ENCODE measurements at regions not wholly inside any gene's neighbourhood (a gene's known extent, or its start where the extent isn't known, plus 50 kb on each side); places are given as distances from the start of the nearest gene placed in this dataset.
A peak's percentile ranks its signal among the peaks of the same experiment; 100 is the strongest.

DNA sequence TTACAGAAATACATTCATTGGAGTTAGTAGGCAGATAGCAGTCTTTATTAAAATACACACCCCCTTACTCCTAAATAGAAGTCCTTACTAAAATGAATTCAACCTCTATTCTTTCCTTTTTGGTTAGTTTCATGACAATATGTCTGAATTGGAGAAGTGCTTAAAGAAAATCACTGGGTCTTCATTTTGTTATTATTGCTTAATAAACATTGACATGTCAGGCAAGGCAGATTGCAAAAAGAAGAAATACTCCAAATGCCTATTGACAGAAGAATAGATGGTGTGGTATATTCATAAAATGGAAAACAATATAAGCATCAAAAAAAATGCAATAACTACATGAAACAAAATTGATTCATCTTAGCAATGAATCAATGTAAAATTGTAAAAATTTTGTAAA lies 135.5 kb downstream of the TMEM26 start:
- no peak for DNase-seq

DNA sequence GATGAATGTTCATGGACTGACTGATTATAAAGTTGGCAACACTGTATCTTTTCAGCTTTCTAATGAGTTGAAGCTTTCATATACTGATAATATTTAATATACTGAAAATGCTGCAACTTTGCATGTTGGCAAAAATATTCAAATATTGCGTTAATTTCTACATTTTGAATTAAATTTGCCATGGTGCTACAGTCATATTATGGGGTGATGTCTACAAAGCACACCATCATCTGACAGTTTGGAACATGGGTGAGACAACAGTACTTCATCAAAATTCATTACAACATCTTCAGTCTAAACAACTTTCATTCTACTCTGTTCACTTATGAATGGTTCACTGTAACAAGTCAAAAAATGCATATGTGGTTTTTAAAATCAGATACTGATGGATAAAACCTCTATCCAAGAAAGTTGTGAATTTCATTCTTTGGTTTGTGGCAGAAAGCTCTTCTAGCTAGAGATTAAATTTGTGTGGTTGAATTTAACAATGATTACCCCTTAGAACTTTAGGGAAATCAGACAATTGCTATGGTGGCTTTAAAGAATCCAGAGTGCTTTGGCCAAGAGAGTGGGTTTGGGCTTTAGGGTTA lies 136.4 kb downstream of the TMEM26 start:
- DNase-seq: no peak

DNA sequence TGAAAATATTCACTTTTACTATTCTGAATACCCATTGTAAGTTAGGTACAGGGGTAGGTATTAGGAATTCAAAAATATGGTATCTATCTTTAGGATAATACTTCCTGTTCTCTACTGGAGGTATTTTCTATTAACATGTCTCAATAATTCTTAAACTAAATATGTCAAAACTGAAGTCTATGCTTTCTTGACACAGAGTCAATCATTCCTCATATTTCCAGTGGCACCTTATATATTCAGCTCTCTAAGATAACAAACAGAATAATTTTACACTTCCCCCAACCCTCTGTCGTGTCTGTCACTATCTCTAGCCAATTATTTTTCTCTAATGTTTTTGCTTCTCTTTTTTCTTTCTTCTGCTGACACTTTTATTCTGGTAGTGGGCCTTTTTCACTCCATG lies 138.9 kb downstream of the TMEM26 start:
- DNase-seq: no peak

DNA sequence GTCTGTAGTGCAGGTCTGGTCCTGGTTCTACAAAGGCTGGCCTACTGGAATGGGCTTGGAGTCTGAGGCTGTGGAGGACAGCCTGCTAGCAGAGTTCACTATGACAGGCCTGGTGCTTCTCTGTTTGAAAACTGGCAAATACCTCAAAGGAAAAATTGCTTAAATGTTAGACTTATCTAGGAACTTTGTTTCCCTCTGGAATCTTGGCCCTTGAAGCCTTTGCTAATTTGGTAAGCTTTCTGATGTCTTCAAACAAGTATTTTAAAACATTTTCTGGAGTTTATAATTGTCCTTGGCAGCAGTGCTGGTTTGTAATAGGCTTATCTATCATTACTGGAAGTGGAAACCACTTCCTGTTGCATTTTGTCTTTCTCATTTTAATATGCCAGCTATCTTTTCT lies 139.7 kb downstream of the TMEM26 start:
- DNase-seq: no peak

DNA sequence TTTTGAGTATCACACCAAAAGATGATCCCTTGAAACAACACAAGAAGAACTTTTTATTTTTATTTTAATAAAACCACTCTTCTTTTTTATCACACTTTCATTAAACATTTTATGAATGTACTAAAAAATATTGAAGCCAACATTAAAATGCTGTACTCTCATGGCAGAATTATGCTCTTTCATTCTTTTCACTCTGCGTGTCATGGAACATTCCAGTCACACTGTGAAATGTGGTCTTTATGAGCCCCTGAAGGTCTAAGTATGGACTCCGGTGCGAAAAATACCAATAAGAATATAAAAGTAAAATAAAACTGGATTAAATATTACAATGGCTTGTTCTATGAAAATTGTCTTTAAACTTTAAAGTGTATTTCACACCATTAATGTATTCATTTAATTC lies 148.4 kb downstream of the TMEM26 start:
- no peak for DNase-seq

DNA sequence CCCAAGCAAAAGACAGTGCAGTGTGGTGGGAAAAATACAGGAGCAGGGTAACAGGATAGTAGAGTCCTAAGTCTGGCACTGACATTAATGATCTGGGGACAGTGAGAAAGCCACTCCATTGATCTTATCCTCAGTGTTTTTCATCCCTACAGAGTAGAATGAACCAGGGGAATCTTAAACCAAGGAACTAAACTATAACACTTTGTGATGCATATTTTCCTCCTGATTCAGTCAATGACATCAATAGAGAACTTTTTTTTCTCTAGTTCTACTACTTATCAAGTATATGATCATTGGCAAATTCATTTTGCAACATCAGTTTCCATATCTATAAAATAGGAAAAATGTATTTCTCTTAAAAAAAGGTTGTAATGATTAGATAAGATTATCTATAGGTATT lies 151.1 kb downstream of the TMEM26 start:
- DNase-seq: no peak

GRCh38 chr10:61301575-61301974 lies 151.6 kb downstream of the TMEM26 start:
- DNase-seq: no peak

GRCh38 chr10:61299841-61300240 lies 153.3 kb downstream of the TMEM26 start:
- no peak for DNase-seq

DNA sequence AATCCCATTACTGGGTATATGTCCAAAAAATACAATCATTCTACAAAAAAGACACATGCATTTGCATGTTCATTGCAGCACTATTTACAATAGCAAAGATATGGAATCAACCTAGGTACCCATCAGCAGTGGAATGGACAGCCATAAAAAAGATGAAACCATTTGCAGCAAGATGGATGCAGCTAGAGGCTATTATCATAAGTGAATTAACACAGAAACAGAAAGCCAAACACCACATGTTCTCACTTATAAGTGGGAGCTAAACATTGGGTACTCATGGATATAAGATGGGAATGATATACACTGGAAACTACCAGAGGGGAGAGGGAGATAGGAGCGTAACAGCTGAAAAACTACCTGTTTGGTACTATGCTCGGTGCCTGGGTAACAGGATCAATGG lies 154.0 kb downstream of the TMEM26 start:
- DNase-seq: no peak

GRCh38 chr10:61298194-61298593 lies 155.0 kb downstream of the TMEM26 start:
- no peak for DNase-seq

DNA sequence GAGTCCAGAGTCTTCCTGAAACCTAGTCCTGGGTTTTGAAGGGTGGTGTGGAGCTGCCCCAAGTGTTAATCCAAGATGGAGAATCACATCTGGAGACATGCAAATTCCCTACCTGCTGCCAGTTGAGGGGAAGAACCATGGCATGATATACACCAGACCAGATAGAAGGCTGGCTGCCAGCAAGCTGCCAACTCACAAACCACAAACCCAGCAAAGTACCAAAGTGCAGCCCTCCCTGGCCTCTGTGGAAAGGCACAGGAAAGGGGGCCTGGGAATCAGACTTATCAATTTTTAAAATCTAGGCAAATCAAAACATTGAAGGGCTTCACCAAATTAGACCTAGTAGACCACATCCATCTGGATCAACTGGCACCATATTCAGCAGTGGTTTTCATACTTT lies 157.0 kb downstream of the TMEM26 start:
- no peak for DNase-seq

DNA sequence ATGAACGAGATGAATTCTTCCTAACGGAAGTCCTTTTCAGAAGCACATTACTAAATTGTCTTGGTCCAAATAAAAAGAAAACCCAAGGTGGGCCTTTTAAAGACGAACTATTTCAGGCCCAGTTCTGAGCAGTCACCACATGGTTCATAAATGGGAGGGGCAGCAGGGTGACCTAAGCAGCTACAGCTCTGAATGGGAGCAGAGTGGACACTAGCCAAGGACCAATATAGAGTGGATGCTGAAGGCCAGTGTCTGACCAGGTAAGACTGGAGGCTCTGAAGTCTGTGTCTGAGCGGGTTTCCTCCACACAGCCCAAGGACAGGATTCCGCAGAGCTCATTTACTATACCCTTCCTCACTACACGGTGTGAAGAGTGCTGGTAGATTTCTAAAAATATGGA lies 159.1 kb downstream of the TMEM26 start:
- DNase-seq: no peak

DNA sequence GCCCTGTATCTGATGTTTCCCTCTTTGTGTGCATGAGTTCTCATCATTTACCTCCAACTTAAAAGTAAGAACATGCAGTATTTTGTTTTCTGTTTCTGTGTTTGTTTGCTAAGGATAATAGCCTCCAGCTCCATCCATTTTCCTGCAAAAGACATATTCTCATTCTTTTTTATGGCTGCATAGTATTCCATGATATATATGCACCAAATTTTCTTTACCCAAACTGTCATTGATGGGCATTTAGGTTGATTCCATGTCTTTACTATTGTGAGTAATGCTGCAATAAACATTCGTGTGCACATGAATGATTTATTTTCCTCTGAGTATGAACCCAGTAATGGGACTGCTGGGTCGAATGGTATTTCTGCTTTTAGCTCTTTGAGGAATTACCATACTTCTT lies 163.4 kb downstream of the TMEM26 start:
- DNase-seq: no peak

GRCh38 chr10:61286686-61287085 lies 166.5 kb downstream of the TMEM26 start:
- DNase-seq: peak; percentile 40

GRCh38 chr10:61285749-61286148 lies 167.4 kb downstream of the TMEM26 start:
- no peak for DNase-seq

- DNase-seq: peak; percentile 56
These were observed 168.8 kb downstream of the TMEM26 start for GRCh38 chr10:61284222-61284890.

DNA sequence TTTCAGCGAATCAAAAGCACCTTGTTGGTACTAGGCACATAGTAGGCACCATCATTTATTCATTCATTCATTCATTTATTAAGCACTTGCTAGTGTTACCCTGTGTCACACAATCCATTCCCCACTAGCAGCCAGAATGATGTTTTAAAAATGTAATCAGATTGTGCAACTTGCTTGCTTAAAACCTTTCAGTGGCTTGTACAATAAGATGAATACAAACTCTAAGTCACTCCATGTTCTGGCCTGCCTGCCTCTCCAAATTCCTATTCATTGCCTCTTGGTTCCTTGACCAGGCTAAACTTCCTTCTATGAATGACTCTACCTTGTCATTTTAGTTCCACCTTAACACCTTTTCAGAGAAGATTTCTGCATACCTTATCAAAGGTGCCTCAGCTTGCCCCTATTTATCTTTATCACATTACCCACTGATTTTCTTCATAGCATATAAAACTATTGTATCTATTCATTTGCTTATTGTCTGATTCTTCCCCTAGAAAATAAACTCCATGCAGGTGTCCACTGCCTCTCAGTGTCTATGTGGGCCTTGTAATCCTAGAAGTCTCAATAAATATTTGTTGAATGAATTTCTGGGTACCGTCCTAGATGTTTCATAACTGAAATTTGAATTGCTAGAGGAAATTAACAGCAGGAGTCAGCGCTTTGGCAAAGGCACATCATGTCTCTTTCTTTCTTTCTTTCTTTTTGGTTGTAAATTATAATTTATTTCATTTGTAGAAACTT lies 169.5 kb downstream of the TMEM26 start:
- no peak for DNase-seq

DNA sequence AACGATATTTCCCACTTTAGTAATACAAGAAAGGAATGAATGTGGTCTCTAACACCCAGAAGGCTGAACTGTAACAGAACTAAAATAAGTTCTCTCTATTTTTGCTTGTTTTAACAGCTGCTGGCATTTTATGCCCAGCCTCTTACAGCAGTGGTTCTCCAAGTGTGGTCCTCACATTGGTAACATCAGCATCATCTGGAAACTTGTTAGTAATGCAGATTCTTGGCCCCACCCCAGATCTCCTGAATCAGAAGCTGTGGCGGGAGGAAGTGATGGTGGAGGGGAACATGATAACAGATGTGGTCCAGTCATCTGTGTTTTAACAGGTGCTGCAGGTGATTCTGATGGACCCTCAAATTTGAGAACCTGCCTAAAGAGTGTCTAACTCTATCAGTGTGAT lies 170.1 kb downstream of the TMEM26 start:
- no peak for DNase-seq

DNA sequence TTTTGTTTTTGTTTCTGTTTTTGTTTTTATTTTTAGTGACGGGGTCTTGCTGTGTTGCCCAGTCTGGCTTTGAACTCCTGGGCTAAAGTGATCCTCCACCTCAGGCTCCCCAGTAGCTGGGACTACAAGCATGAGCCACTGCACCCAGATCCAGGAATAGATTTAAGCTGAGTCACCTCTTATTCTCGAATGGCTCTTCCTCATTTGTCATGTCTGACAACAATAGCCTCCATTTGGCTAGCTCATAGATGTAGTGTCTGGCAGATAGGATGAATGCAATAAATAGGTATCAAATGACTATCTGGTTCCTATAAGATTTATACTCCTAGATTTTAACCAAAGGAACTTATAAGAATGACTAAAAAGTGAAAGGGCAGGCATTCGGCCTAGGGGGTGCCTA lies 172.9 kb downstream of the TMEM26 start:
- no peak for DNase-seq

DNA sequence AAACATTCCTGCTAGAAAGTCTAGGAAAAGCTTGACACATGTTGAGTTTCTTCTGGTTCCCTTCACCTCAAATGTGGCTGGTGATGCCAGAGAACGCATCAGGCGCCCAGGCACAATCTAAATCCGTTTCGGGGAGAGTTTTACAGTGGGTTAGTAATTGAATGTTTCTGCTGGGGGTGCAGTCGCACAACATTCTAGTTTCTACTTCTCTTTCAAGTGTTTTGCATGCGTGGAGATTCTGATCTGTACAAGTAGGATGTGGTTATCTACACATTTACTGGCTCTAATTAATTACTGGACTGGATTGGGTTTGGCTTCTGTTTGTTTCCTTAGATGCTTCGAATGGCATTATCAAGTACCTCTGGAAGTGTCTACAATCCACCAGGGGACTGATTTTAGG lies 173.8 kb downstream of the TMEM26 start:
- no peak for DNase-seq

GRCh38 chr10:61278556-61278955 lies 174.6 kb downstream of the TMEM26 start:
- DNase-seq: no peak

DNA sequence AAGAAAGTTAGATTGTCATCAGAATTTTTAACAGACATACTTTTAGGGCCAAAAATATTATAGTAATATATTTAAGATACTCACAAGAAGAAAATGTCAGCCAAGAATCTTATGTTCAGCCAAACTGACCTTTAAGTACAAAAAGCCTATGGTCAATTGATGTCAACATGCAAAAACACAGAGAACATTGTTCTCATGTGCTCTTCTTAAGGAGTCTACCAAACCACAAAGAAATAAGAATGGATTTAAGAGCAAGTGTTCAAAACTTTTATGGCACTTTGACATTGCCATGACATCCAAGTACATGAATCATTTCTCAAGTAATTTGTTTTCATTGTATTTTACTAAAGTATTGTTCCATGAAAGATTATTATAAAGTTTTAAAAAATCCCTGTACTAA lies 180.4 kb downstream of the TMEM26 start:
- DNase-seq: no peak

DNA sequence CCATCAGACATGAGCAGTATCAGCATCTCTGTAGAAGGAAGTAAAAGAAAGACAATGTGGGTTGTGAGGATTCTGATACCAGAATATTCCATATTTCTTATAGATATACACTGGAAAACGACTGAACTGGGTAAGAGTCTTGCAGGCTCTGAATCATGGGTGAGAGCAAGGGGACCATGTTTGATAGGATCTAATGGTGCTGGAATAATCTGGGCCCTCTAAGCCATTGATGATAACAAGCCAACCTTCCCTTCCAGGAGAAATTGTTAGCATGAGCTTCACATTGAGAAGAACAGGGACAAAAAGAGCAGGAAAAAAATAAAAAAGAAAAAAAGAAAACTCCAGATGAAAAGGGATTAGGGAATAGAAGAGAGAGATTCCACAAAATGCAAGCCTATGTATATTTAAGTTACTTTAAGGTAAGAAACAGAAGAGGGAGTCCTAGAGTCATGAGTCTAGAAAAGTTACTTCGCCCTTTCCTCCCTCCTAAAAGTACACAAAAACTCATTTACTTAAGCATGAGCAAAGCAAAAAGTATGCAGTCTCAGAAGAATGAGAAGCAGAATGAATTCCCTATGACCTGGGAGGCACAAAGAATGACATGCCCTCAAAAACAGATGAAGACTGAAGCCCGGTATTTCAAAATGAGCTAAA lies 181.9 kb downstream of the TMEM26 start:
- no peak for DNase-seq

DNA sequence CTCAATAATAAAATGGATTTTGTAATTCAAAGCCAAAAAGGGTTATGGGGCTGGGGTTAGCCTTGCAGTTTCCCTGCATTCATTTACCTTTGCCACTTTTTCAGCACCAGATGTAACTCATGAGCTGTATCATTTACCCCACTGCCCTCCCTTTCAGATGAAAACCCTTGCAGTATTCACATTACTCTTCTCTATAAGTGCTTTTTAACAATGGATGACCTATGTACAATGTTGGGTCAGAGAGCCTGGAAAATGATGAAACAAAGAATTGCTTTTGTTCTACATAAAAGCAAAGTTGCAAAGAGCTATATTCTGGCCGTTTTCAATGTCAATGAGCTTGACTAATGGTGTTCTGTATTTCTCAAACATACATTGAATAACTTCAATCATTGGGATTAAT lies 189.7 kb downstream of the TMEM26 start:
- no peak for DNase-seq

All from CD4-positive, alpha-beta T cell treated with Interleukin-4 for 4 hours (primary cell).